ENCODE measurements at regions not wholly inside any gene's neighbourhood (a gene's known extent, or its start where the extent isn't known, plus 50 kb on each side); places are given as distances from the start of the nearest gene placed in this dataset.

GRCh38 chr2:19635951-19636510 is 265.8 kb downstream of the TTC32 start:
- Histone ChIP-seq H3K9me3 (ENCODE audit: severe bottlenecking) (no peaks in the 10 kb centered on the region), H3K36me3 (ENCODE audit: low read depth) (no peaks in the 10 kb centered on the region), H3K27ac (ENCODE audit: poor library complexity, severe bottlenecking) (no peak overlapping the region), H3K4me1 (ENCODE audit: insufficient read depth, poor library complexity, severe bottlenecking) (no peaks in the 10 kb centered on the region), H3K27me3 (ENCODE audit: insufficient read depth, poor library complexity, severe bottlenecking) (no peaks in the 10 kb centered on the region), H3K4me3 (ENCODE audit: severe bottlenecking) (no peak overlapping the region)
- DNase-seq (ENCODE audit: low spot score): no peak
- no peak for ATAC-seq (ENCODE audit: low read depth)
- no peak for TF ChIP-seq CTCF (IDR thresholded peaks at IDR 0.05; ENCODE audit: poor library complexity, severe bottlenecking)

GRCh38 chr2:19632403-19632991 is 269.3 kb downstream of the TTC32 start:
- no peak for TF ChIP-seq CTCF (IDR thresholded peaks at IDR 0.05; ENCODE audit: poor library complexity, severe bottlenecking)
- peaks cover 4% of the 10 kb centered on the region for H3K9me3 ChIP-seq (ENCODE audit: severe bottlenecking)
- H3K27me3 ChIP-seq (ENCODE audit: insufficient read depth, poor library complexity, severe bottlenecking): no peaks in the 10 kb centered on the region
- H3K4me1 ChIP-seq (ENCODE audit: insufficient read depth, poor library complexity, severe bottlenecking): no peaks in the 10 kb centered on the region
- H3K36me3 ChIP-seq (ENCODE audit: low read depth): no peaks in the 10 kb centered on the region
- ATAC-seq (ENCODE audit: low read depth) (no peak), DNase-seq (ENCODE audit: low spot score) (no peak)
- H3K27ac ChIP-seq (ENCODE audit: poor library complexity, severe bottlenecking): no peak overlapping the region
- no peak overlapping the region for H3K4me3 ChIP-seq (ENCODE audit: severe bottlenecking)

GRCh38 chr2:19631871-19632270 is 269.9 kb downstream of the TTC32 start:
- no peaks in the 10 kb centered on the region for H3K36me3 ChIP-seq (ENCODE audit: low read depth)
- H3K27ac ChIP-seq (ENCODE audit: poor library complexity, severe bottlenecking): no peak overlapping the region
- H3K9me3 ChIP-seq (ENCODE audit: severe bottlenecking): peaks cover 4% of the 10 kb centered on the region
- no peak for TF ChIP-seq CTCF (IDR thresholded peaks at IDR 0.05; ENCODE audit: poor library complexity, severe bottlenecking)
- H3K27me3 ChIP-seq (ENCODE audit: insufficient read depth, poor library complexity, severe bottlenecking): no peaks in the 10 kb centered on the region
- no peak overlapping the region for H3K4me3 ChIP-seq (ENCODE audit: severe bottlenecking)
- no peaks in the 10 kb centered on the region for H3K4me1 ChIP-seq (ENCODE audit: insufficient read depth, poor library complexity, severe bottlenecking)
- no peak for DNase-seq (ENCODE audit: low spot score)
- ATAC-seq (ENCODE audit: low read depth): no peak

- no peak for TF ChIP-seq CTCF (IDR thresholded peaks at IDR 0.05; ENCODE audit: poor library complexity, severe bottlenecking)
- Histone ChIP-seq H3K9me3 (ENCODE audit: severe bottlenecking) (peaks cover 4% of the 10 kb centered on the region), H3K4me3 (ENCODE audit: severe bottlenecking) (no peak overlapping the region), H3K4me1 (ENCODE audit: insufficient read depth, poor library complexity, severe bottlenecking) (no peaks in the 10 kb centered on the region), H3K27me3 (ENCODE audit: insufficient read depth, poor library complexity, severe bottlenecking) (no peaks in the 10 kb centered on the region), H3K36me3 (ENCODE audit: low read depth) (no peaks in the 10 kb centered on the region), H3K27ac (ENCODE audit: poor library complexity, severe bottlenecking) (no peak overlapping the region)
- ATAC-seq (ENCODE audit: low read depth) (no peak), DNase-seq (ENCODE audit: low spot score) (no peak)
Observed at GRCh38 chr2:19630921-19631320, 270.9 kb downstream of the TTC32 start.

GRCh38 chr2:19627359-19627758 is 268.9 kb upstream of the OSR1 start:
- TF ChIP-seq CTCF (IDR thresholded peaks at IDR 0.05; ENCODE audit: poor library complexity, severe bottlenecking): no peak
- no peaks in the 10 kb centered on the region for H3K36me3 ChIP-seq (ENCODE audit: low read depth)
- H3K27me3 ChIP-seq (ENCODE audit: insufficient read depth, poor library complexity, severe bottlenecking): no peaks in the 10 kb centered on the region
- H3K4me3 ChIP-seq (ENCODE audit: severe bottlenecking): no peak overlapping the region
- H3K27ac ChIP-seq (ENCODE audit: poor library complexity, severe bottlenecking): no peak overlapping the region
- no peak for DNase-seq (ENCODE audit: low spot score)
- H3K4me1 ChIP-seq (ENCODE audit: insufficient read depth, poor library complexity, severe bottlenecking): peaks cover 13% of the 10 kb centered on the region
- no peak for ATAC-seq (ENCODE audit: low read depth)
- peaks cover 4% of the 10 kb centered on the region for H3K9me3 ChIP-seq (ENCODE audit: severe bottlenecking)

All from RWPE2 (cell line).